Bone marrow (tissue), 2 donors: ENCODE measurements at regions not wholly inside any gene's neighbourhood (a gene's known extent, or its start where the extent isn't known, plus 50 kb on each side); places are given as distances from the start of the nearest gene placed in this dataset.
"Not testable (repeated sequence)": the region's sequence is repeated elsewhere in the genome, so short reads cannot be mapped to it uniquely, and the experiment has no call there.

Source experiments
- DNase-seq, 2 donors: peaks; one replicate each; lab custom pipeline; 2025; lab: John Stamatoyannopoulos, UW

DNA sequence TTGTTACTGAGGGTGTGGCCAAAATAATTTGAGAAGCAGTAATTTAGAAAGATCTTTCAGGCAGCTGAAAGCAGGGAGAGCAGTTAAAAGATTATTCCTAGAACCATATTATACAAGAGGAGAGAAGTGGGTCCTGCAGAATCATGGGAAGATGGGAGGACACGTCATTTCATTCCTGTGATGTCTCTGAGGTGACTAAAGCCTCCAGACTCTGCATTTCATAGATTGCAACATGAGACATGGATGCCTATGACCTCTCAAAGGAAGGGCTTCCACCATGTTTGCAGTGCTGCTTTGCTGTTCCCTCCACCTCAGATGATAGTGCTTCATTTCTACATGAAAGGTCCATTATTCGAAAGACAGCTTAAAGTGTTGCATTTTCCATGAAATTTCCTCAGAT lies 788.4 kb downstream of the TSN start:
- DNase-seq, result no peak

DNA sequence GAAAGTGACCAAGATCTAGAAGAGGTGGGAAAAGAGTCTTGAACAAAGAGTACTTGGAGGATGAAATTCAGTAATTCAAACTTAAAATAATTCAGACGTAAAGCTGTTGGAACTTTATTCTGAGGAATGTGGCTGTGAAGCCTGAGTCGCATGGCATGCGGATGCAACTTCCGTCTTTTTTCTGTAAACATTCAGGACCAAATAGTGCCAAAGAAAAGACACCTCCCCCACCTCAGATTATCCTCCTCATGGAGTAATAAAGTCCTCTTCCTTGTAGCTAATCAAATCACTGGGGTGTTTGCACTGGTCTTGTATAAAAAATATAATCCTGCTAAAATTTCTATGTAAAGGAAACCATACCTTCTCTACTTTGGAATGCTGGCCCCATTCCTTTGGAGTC lies 790.4 kb downstream of the TSN start:
- no peak for DNase-seq

DNA sequence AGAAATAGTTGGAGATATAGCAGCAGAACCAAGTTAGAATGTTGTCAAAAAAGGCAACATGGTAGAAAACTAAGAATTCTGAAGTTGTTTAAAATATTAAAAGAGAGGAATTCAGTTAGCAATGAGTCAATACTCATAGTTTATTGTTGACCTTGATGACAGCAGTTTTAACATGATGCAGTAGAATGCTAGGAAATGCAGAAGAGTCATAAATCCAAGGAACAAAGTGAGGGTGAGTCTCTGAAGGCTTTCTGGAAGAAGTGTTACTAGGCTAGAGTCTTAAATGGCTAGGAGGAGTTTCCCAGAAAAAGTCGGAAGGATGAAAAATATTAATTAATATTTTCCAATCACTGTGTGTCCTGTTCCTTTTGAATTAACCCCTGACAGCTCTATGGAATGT lies 807.3 kb downstream of the TSN start:
- DNase-seq, result no peak

DNA sequence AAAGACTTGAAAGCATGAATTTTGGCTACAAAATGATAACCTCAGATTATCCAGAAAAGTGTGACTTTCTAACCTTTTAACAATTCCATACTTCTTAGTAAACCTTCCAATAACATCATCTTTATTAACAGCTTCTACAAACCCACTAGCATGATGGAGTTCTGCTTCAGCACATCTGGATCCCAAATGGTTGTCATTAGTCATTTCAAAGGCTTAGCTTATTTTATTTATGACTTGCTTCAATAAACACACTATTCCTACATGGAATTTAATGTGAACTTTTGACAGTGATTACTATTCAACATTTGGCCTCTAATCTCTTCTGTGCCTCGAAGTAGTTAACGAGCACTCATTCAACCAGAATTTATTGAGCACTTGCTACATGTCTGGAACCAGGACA lies 808.3 kb downstream of the TSN start:
- DNase-seq, result no peak

DNA sequence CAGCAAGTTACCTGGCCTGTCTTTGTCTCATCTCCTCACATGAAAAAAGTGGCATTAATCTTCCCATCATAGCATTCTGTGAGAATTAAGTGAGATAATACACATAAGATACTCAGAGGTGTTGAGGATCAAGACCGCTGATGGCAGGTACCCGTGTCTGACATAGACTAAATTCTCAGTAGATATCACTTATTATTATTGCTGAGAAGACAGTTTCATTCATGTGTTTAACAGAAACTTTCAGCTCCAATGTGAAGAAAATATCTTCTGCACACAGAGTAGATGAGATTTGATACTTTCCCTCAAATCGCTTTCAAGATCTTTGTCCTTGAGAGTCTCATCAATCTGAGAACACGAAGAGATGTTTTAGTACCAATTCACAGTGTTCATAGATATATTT lies 809.4 kb downstream of the TSN start:
- DNase-seq, result no peak

DNA sequence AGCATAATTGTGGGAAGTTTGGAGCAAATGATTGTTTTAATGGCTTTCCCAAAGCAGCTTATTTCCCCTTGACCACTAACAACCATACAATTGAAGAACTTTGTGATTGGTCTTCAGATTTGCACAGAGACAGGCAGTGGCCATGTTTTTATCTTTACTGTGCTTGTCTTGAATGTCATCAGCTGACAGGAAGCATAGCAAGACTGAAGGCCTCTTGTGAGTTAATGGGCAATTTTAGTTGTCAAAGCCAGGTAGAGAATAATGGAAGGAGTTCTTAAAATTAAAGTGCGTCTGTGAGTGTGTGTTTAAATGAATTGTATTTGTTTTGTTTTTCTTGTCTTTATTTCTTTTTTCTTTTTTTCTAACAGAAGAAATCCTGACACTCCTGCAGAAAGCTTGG lies 809.9 kb downstream of the TSN start:
- DNase-seq, result no peak

DNA sequence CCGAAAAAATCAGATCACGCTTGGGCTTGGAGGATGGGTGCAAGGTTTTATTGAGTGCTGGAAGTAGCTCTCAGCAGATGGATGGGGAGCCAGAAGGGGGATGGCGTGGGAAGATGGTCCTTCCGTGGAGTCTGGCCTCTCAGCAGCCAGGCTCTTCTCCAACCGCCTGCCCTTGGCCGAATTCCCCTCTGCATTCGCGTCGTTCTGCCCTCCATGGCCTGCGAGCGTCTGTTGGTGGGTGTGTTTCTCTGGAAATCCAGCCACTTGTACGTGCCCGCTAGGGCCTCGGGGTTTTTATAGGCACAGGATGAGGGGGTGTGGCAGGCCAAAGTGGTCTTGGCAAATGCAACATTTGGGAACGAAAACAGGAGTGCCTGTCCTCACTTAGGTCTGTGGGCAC lies 815.2 kb downstream of the TSN start:
- no peak for DNase-seq

DNA sequence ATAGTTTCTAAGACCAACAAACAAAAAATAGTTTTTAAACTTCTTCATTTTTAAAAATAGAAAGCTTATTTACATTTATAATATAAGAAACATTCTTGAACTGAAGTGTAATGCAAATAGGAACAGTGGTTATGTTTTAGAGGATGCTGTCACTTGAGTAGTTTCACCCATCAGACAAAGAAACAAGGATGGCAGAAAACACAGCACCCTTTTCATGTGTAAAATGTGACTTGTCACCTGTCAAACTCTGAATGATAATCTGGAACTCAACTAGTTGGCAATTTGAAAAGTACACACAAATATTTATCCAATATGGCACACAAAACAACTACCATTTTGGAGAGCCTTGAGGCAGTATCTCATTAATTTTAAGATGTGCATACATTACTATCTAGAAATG lies 816.0 kb downstream of the TSN start:
- DNase-seq, result not testable (repeated sequence)

DNA sequence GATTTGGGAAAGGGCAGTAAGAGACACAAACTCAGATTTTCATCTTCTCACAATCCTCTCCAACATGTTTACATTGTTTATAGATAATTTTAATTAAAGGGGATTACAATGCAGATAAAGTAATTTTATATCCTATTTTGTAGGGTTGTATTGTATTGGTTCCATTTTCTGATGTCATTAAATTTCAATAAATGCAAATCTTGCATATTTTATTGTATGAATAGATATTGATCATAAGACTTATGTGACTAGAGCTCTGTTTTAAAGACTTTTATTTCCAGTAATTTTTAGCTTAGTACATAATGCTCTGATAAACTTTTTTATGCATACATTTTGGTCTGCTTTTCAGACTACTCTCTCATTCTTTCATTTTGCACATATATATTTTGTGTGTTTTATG lies 819.6 kb downstream of the TSN start:
- no peak for DNase-seq

DNA sequence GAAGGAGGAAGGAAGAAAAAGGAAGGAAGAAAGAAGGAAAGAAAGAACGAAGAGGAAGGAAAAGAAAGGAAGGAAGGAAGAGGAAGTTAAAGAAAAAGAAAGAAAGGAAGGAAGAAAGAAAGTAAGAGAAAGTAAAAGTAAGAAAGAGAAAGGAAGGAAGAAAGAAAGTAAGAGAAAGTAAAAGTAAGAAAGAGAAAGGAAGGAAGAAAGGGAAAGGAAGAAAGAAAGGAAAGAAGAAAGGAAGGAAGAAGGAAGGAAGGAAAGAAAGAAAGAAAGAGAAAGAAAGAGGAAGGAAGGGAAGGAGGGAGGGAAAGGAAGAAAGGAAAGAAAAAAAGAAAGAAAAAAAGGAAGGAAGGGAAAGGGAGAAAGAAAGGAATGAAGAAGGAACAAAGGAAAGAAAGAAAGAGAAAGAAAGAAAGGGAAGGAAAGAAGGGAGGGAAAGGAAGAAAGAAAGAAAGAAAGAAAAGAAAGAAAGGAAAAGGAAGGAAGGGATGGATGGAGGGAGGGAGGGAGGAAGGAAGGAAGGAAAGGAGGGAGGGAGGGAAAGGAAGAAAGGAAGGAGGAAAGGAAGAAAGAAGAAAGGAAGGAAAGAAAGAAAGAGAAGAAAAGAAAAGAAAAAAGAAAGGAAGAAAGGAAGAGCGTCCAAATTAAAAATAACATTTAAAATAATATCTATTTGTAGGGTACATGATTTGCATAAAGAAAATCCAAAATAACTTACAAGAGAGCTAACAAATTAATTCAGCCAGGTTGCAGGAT lies 827.9 kb downstream of the TSN start:
- DNase-seq, result no peak

DNA sequence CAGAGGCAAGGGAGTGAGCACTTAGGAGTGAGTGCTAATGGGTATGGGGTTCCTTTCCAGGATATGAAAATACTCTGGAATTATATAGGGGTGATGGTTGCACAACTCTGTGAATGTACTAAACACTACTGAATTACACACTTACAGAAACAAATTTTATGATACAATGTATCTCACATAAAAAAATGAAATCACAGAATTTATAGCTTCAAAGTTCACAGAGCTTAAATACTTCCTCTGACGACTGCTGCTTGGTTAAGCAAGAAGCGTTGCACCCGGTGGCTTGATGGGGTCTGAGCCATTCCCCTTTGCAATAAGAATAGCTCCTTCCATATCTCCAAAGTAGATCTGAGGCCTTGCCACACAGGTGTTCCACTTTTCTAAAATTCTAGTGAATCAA lies 835.1 kb downstream of the TSN start:
- no peak for DNase-seq

DNA sequence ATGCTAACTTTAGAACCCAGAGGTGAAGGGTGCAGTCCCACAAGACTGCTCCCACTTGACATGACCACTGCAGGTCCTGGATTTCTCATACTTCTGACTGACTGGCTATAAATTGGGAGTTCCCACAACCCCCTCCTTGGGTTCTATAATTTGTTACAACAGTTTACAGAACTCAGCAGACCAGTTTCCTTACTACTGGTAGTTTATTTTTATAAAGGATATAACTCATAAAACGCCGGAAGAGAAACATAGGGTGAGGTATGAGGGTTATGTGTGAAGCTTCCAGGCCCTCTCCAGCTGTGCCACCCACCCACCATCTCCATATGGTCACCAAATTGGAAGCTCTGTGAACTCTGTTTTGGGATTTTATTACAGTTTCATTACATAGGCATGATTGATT lies 839.6 kb downstream of the TSN start:
- DNase-seq, result no peak

DNA sequence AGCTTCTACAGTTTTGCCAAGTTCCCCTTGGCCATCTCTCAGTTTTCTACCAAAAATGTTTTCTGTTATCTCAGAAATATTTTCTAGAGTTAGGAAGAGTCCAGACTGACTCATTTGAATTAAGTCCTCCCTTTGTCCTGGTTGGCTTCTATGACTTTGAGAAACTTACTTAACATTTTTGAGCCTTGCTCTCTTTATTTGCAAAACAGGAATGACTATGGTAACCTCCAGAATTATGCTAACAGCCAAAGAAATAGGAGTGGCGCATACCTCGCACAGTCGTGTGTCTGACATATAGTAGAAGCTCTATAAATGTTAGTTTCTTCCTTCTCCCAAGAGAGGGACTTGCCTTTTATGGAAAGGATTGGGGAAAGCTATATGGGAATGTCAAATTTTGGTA lies 841.1 kb downstream of the TSN start:
- no peak for DNase-seq

DNA sequence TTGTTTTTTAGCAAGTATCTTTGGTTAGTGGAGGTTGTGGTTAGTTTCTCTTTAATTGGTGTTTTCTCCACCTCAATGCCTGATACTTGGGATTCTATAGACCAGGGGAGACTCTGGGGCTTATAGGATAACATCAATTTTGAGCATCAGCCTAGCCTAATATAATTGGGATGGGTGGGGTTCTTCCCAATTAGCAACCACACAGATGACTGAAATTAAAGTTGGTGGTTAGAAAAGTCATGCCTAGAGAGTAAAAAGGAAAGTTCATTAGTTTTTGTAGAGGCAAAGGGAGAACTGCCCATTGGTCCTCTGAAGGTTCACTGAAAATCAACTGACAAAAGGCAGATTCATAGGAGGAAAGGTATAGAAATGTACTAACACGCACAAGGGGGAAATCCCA lies 843.3 kb downstream of the TSN start:
- DNase-seq, result no peak

DNA sequence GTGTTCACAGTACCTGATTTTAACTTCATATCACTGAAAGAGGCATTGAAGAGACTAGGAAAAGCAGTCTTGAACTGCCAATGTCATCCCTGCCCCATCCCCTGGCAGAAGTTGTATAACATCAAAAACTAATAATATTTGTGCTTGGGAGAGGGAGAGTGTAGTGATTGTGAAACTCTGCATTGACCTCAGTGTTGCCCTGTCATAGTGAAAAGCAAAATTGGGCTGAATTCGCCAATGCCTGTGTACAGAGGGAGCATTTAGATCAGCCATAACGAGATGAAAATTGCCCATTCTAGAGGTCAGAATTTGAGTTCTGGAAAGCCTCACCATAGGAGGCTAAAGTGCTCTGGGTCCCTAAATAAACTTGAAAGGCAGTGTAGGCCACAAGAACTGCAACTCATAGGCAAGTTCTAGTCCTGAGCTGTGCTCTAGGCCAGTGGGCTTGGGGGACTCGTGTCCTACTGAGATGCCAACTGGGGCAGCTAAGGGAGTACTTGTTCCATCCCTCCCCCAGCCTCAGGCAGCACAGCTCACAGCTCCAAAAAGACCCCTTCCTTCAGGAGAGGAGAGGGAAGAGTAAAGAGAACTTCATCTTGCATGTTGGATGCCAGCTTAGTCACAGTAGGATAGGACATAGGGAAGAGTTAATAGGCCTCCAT lies 855.6 kb downstream of the TSN start:
- no peak for DNase-seq

DNA sequence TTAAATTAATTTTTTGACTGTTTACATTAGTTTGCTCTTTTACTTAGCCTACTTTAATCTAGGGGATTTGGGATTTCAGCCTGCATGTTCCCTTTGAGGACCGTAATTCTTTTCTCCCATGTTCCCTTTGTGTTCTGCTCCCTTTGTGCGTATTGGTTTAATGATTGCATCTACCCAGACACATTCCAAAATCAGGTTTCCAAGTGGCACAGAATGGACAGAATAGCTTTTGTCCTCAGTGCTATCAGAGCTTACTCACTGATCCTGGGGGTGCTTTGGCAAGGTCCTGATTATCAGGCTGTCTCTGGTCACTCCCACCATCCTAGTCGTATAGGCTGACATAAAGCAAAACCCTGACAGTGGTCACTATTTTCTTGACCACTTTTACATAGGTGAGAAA lies 867.5 kb downstream of the TSN start:
- no peak for DNase-seq

DNA sequence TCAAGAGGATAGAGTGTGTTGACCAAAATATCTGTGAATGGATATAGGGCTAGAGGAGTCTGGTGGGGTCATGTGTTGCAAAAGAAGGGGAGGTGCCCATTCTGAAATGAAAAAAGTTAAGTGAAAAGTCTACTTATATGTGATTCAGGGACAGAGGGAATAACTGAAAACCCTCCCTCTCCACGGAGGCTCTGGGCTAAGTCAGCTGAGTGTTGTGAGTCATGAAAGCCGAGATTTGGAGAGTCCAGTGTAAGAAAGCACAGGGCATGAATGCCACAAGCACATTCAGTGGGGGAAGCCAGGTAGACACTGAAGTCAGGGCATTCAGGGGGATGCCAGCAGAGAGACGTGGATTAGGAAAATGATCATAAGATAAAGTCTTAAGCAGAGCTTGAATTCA lies 871.9 kb downstream of the TSN start:
- no peak for DNase-seq

DNA sequence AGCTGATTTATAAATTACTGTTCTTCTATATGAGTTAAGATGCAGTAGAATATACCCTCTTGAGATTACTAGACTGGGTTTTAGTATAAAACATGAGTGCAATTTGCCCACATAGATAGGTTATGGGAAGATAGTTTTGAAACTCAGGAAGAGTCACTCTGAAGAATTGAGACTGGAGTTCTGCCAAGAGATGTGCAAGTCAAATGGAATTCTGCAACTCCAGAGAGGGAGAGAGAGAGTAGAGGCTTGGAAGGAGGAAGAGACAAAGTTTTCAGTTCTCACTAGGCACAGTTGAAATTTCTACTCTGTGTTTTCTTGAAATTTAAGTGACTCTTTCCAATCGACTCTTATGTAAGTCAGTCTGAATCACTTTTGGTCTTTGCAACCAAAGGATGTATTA lies 878.8 kb downstream of the TSN start:
- no peak for DNase-seq

DNA sequence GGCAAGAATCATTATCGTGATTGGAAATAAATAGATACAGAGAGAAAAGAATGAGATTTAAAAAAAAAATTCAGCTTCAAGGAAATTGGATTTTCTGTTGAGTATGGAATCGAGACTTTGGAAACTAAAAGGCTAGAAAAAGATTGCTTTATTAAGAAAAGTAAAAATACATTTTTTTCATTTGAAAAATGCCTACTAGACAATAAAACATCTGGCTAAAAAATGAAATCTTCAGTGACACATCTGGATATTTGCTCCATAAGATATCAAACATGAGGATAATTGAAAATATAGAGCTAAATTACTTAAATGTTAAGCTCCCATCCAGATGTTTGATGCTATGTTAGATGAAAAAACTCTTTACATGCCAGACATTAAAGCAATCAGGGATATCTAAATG lies 879.5 kb downstream of the TSN start:
- no peak for DNase-seq

DNA sequence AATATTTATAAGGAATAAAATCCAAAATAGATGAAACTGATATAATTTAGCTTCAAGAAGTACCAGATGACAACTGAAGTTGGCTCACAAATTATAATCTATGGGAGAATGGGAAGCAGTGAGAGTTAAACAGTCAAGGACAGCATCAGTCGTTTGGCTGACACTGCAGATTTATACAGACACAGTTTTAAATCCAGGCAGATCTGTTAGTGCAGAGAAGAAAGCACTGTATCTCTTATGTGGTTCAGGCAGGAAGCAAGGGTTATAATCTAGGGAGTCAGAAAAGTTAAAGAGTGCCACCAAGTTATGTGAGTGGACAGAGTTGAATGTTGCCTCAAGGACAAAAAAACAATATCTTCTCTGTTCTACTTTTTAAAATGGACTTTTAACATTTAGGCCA lies 880.2 kb downstream of the TSN start:
- no peak for DNase-seq

DNA sequence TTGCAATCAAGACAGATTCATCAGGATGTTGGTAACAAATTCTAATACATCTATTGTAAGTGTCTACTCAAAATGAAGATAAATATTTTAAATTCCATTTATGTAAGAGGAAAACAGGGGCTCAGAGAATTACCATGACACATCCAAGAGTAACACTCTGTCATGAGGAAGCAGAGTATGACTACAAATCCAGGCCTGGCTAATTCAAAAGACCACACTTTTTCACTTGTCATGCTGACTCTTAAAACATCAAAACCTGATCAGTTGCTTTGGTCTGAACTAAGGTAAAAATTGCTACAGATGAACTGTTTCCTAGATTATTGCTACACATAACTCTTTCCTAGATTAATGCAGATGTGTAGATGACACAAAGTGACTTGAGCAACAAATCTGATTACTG lies 880.6 kb downstream of the TSN start:
- no peak for DNase-seq

DNA sequence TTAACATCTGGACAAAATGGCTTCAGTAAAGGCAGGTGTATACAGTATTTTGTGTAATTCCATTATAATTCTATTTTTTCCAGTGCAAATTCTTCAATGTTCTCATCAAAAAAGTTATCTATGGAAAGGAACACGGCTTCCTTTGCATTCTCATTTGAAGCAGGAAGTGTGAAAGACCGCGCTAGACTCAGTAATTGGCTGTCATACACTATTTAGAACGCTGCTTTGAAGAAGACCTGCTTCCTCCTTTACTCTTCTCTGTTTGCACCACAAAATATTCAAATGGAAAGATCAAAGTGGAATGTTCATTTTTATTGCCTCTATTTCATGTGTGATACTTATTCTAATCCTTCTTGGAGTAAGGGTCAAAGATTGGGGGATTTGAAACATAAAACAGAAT lies 883.7 kb downstream of the TSN start:
- DNase-seq, result no peak

DNA sequence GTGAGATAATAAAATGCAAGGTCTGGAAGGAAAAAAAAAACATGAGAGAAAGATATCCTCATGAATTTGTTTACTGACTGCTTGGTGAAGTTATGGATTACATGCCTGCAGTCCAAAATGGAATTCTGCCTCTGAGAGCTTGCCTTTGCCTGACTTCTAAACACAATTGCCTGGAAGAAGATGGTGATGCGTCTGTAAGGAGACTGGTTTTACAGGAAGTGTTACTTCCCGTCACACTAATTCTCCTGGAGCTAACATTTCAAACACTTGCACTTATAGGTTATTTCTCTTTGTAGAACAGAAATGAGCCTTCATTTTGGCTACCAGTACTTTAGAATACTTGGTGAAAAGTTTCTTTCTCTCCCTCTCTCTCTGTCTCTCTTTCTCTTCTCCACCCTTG lies 884.3 kb downstream of the TSN start:
- no peak for DNase-seq

DNA sequence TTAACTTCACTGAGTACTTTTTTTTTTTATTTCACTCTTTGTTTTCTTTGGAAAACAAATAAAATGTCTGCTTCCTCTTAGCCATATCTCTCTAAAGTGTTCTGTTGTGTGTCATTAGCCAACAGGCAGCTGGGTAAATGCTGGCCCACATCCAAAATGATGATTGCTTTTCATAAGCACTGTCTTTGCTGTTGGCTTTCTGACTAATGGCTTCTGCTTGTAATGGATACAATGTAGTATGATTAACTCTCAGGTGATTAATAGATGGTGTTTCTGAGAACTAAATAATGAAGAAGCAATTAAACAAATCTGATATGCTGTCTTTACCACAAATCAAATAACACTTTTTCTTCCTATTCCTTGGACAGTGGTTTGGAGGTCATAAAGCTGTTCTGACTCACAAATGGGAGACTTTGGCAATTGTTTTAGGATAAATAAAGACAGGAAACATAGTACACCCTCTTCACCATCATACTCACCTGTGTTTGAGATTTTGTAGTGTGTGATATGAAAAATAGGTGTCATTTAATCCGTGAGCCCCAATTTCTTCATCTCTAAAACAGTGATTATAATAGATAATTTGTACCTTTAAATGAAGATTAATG lies 888.4 kb downstream of the TSN start:
- no peak for DNase-seq
